ENCODE measurements at regions not wholly inside any gene's neighbourhood (a gene's known extent, or its start where the extent isn't known, plus 50 kb on each side); places are given as distances from the start of the nearest gene placed in this dataset.

GRCh38 chr21:29475329-29475728 lies 176.6 kb downstream of the BACH1 start:
- Histone ChIP-seq H3K4me1 (ENCODE audit: insufficient read depth) (no peaks in the 10 kb centered on the region), H3K79me2 (replicated peaks; ENCODE audit: insufficient read depth) (no peaks in the 10 kb centered on the region), H3F3A (replicated peaks; ENCODE audit: low read depth) (no peaks in the 10 kb centered on the region), H3K4me3 (no peak overlapping the region), H3K36me3 (ENCODE audit: insufficient read depth) (no peaks in the 10 kb centered on the region), H3K4me2 (no peak overlapping the region), H2AFZ (no peak overlapping the region), H3K9me2 (ENCODE audit: insufficient read depth) (no peaks in the 10 kb centered on the region), H4K20me1 (replicated peaks; ENCODE audit: insufficient read depth) (no peaks in the 10 kb centered on the region), H3K27ac (ENCODE audit: low read depth) (no peak overlapping the region), H3K27me3 (ENCODE audit: insufficient read depth) (no peaks in the 10 kb centered on the region)
- Mint-ChIP-seq H3K4me1 (peaks cover 5% of the 10 kb centered on the region), H3K36me3 (ENCODE audit: low read depth) (no peaks in the 10 kb centered on the region), H3K27me3 (ENCODE audit: insufficient read depth, low read depth, poor library complexity) (peaks cover 2% of the 10 kb centered on the region), H3K9me3 (no peaks in the 10 kb centered on the region; the same call in 2 of the 3 replicates), H3K27ac (no peak overlapping the region), H3K4me3 (no peak overlapping the region)
- no peak for TF ChIP-seq JUNB (IDR thresholded peaks at IDR 0.05; ENCODE audit: unreplicated experiment)
- no peak for TF ChIP-seq CTCF (conservative IDR thresholded peaks at IDR 0.05; ENCODE audit: low read depth in 2 of 2)
- TF ChIP-seq ZNF114 (CRISPR knock-in tag; IDR thresholded peaks at IDR 0.05): no peak
- no peak for TF ChIP-seq ZNF331 (CRISPR knock-in tag; IDR thresholded peaks at IDR 0.05; ENCODE audit: low read depth)
- TF ChIP-seq POLR2AphosphoS5 (IDR thresholded peaks at IDR 0.05; ENCODE audit: low read depth): no peak
- no peak for TF ChIP-seq ZNF462 (CRISPR knock-in tag; IDR thresholded peaks at IDR 0.05)
- TF ChIP-seq STAT1 (IDR thresholded peaks at IDR 0.05; ENCODE audit: unreplicated experiment): no peak
- no peak for TF ChIP-seq CREB1 (CRISPR knock-in tag; IDR thresholded peaks at IDR 0.05; ENCODE audit: low read depth)
- TF ChIP-seq ETS1 (IDR thresholded peaks at IDR 0.05): no peak
- no peak for TF ChIP-seq NANOG (IDR thresholded peaks at IDR 0.05; ENCODE audit: borderline replicate concordance)
- TF ChIP-seq REST (IDR thresholded peaks at IDR 0.05; ENCODE audit: unreplicated experiment): no peak
- no peak for TF ChIP-seq EZH2phosphoT487 (IDR thresholded peaks at IDR 0.05; ENCODE audit: unreplicated experiment)
- no peak for TF ChIP-seq EZH2 (IDR thresholded peaks at IDR 0.05; ENCODE audit: low read depth, unreplicated experiment)
- DNase-seq (ENCODE audit: low spot score) (no peak), ATAC-seq (no peak)
